NK-92 treated with Interleukin-12 subunit alpha and Interleukin-12 subunit beta, amount 100 ng/mL, for 24 hours (cell line): ENCODE measurements at regions not wholly inside any gene's neighbourhood (a gene's known extent, or its start where the extent isn't known, plus 50 kb on each side); places are given as distances from the start of the nearest gene placed in this dataset.
"Not testable (repeated sequence)": the region's sequence is repeated elsewhere in the genome, so short reads cannot be mapped to it uniquely, and the experiment has no call there.

Experiments used
- DNase-seq: peaks from one replicate; lab custom pipeline; 2025; lab: John Stamatoyannopoulos, UW

GRCh38 chr18:73681912-73682311 is 465.7 kb downstream of the FBXO15 start:
- no peak for DNase-seq

- DNase-seq, result no peak
Measured at GRCh38 chr18:73681398-73681797, 466.2 kb downstream of the FBXO15 start.

- DNase-seq, result no peak
Measured at GRCh38 chr18:73679941-73680712, 467.5 kb downstream of the FBXO15 start.

DNA sequence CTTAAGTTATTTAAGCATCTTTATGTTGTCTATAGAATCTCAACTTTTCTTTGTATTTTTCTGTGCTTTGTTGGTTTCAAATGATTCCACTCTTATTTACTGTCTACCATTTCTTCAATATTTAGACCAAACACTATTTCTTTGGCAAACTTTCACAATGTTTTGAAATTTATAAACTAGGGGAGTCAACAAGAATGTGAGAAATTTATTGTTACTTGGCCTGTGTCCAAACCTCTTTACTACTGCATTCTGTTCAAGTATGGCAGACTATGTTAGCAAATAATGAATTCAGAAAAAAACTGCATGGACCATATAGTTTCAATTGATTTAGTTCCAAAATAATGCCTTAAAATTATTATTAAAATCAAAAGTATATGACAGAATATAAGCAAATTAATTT is 470.2 kb downstream of the FBXO15 start:
- DNase-seq, result no peak

DNA sequence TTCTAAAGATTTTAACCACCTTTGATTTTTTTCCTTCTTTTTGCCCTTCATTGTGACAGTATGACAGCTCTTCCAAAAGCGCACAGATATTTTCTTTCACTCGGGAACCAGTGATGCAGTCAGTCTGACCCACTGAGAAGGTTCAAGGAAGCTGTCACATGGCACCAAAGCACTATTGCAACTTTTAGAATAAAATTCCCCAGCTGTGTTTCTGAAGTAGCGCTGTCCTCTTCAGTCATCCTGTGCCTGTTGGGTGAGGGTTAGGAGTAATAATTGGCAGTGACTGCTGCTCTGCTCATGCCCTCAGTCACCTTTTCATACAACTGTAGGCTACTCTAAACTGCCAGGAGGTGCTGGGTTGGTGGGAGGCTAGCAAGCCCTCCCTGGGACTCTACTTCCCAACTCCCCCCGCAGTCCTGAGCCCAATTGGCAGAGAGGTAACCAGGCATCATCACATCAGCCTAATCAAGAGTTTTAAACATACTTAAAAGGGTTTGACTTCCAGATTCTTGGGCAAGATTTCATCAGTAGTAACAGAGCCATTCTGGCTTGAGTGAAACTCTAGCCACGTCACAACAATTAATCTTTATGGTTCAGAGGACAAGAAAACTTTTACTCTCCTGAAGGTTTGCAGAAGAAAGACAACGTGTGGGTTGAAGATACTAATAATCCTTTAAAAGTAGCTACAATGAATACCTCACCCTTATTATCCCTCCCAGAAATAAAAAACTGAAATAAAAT is 473.3 kb downstream of the FBXO15 start:
- DNase-seq, result no peak

DNA sequence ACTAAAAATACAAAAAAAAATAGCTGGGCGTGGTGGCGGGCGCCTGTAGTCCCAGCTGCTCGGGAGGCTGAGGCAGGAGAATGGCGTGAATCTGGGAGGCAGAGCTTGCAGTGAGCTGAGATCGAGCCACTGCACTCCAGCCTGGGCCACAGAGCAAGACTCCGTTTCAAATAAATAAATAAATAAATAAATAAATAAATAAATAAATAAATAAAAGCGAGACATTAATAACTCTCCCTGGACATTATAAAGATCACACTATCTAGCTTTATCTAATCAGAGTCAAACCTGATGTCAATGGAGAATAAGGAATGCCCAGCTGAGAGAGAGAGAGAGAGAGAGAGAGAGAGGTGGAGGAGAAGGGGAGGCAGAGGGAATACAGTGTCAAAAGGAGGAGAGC is 476.2 kb downstream of the FBXO15 start:
- not testable (repeated sequence) for DNase-seq

GRCh38 chr18:73670524-73670923 is 477.1 kb downstream of the FBXO15 start:
- DNase-seq, result no peak

GRCh38 chr18:73670039-73670438 is 477.6 kb downstream of the FBXO15 start:
- DNase-seq, result no peak

DNA sequence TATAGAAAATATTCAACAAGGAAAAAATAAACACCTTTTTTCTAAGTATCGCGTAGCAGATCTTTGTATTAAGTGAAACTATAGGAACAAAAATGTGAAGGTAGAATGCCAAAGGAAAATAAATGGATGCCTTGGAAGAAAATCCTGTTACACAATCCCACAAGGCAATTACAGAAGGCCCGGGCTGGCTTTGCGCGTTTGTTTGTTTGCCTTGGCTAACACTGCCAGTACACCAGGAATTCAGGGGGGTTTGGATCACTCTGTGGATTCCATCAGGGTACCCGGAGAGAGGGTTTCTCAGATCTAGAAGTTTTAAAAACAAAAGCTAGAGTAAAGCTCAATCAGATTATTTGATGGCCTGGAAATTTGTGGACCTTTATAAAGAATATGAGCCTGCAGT is 478.3 kb downstream of the FBXO15 start:
- DNase-seq, result no peak

GRCh38 chr18:73668051-73668450 is 479.6 kb downstream of the FBXO15 start:
- no peak for DNase-seq

DNA sequence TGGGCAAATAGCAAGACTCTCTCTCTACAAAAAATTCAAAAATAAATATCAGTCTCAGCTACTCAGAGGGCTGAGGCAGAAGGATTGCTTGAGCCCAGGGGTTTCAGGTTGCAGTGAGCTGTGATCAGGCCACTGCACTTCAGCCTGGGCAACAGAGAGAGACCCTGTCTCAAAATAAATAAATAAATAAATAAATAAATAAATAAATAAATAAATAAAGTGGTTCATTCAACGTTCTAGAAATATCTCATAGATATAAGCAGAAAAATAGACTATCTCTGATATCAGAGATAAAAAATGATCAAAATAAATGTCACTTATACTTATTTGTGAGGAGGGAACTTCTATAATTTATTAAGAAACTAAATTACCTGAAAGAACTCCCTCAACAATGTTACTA is 480.9 kb downstream of the FBXO15 start:
- no peak for DNase-seq

DNA sequence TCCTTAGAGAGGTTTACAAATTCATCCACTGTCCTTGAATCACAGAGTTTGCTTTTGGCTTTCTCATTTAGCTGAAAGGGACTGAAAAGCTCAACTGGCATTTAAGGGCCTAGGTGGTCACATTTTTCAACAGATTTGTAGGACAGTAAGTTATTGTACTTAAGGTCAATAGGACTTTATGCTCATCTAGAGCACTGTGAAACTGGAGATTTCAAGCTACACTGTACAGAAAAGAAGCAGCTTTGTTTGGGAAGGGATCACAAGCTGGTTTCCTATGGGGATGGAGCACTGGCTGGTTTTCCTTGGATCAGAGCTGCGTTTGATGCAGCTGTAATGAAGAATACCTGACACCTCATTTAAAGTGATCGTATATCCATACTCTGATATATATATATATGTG is 482.7 kb downstream of the FBXO15 start:
- DNase-seq, result no peak

GRCh38 chr18:73663581-73663980 is 484.1 kb downstream of the FBXO15 start:
- no peak for DNase-seq

DNA sequence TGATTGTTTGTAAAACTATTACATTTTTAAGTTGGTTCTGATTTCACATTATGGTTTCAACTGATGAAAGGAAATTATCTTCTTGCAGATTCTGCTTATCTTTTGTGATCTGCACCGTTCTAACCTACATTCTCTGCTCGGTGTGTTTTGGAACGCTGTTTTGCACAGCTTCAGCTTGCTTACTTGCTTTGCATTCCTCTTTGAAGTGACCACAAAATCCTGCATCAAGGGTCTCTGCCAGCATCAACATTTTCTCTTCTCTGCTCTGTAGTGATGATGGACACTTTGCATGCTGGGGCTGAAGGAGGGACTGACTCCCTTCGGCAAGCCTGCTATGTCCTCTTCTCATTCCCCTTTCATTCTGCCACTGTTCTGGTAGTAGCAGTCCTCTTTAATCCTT is 485.2 kb downstream of the FBXO15 start:
- no peak for DNase-seq

DNA sequence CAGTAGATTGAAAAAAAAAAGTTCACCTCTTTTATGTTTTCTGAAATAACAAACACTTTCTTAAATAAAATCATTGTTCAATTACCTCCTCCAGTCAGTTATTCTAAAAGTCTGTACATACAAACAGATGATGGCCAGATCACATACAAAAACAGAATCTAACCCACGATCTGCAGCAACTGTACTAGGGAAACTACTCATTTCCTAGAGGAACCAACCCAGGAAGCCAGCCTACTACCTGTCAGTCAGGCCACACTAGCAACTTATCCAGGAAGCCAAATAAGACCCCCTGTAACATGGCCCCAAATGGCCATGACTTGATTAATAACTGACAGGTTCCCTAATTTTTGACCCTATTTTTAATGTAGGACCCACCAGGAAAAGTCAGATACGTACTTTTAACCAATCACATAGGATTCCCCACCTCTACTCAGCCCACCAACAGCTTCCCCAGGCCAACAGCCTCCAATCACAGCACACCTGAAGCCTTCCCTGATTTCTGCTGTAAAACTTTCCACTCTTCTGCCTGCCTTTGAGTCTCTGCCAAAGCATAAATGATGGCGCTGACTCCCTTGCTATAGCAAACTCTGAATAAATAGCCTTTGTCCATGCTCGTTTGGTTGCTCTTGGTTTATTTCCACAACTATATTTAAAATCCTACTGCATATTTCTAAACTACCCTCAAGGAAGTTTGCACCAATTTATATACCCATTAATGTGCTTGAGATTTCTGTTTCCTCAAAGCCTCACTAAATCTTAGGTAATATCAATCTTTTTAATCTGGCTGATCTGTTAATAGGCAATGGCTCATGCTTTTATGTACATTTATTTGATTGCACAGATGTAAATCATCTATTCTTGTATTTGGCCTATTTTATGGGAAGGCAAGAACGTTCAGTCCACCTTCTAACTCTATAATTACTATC is 486.4 kb downstream of the FBXO15 start:
- DNase-seq, result no peak

DNA sequence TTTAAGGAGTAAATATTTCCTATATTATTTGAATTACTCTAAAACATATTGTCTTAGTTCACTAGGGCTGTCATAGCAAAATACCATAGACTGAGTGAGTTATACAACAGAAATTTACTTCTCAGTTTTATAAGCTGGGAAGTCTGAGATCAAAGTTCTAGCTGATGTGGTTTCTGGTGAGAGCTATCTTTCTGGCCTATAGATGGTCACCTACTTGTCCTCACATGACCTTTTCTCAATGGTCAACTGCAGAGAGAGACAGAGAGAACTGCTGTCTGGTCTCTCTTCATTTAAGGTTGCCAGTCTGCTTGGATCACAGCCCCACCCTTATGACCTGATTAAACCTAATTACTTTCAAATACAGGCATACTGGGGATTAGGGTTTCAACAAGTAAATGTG is 490.9 kb downstream of the FBXO15 start:
- DNase-seq, result no peak

DNA sequence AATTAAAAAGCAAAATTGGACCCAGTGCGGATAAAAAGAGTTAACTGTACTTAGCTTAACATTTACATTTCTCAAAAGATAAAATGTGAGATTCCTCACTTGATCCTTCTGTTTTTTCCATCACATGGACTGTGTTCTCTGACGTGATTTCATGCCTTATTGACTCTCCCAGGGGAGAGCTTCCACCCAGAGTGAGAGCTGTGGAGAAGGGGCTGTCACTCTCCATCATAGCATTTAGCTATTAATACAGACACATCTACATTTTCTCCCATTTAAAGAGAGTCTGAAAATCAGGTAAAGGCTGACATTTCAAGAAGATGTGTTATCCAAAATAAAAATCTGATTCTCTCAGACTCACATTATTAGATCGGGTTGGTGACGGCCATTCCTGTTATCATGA is 493.8 kb downstream of the FBXO15 start:
- no peak for DNase-seq

GRCh38 chr18:73653251-73653650 is 494.4 kb downstream of the FBXO15 start:
- DNase-seq, result no peak

- DNase-seq, result no peak
Measured at GRCh38 chr18:73647391-73647790, 500.2 kb downstream of the FBXO15 start.

DNA sequence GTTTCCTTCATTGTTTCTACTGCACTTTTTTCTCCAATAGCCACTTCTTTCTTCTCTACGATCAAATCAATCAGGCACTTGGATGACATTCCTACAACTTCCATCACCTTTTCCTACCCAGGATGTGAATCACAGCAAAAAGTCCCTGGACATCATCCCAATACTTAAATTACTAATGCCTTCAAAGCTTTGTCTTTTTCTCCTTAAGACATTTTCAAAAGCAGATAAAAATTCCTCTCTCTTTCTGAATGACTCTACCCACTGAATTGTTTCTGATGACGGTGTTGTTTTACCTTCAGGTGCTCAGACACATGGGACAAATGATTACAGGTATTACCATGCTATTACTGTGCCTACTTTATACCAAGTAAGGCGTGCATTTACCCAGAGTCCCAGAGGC is 500.9 kb downstream of the FBXO15 start:
- DNase-seq, result no peak

GRCh38 chr18:73646196-73646595 is 501.4 kb downstream of the FBXO15 start:
- DNase-seq, result no peak

DNA sequence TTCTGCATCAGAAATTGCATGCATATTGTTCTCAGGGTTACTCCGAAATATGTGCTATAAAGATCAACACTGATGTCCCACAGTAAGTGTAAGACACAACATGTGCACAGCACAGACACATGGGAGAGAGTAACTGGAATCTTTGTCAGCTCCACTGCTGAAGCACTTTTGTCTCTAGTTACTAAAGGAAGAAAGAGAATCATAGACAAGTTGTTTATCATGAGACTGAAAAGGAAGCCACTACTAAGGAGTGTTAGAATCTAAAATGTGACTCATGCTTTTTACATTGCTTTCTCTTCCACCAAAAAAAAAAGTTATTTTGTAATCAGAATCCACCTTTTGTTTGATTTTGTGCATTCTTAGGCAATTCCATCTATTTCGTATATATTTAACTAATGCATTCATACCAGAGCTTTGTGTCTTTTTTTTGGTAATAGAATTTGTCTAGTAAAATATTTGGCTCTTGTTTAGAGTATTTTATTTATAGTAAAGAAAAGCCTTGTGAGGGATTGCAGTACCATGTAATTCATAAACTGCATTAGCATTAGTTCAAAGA is 502.4 kb downstream of the FBXO15 start:
- DNase-seq, result no peak
